Calu3 (cell line): ENCODE measurements at regions not wholly inside any gene's neighbourhood (a gene's known extent, or its start where the extent isn't known, plus 50 kb on each side); places are given as distances from the start of the nearest gene placed in this dataset.

Source experiments
- BruUV-seq: library from RNA; stranded (reverse); fragments of 400-500 nt; replicated peaks from 2 replicates; lab custom pipeline; 2021; lab: Mats Ljungman, UMichigan
- CTCF ChIA-PET: fragments of 300-600 bp; sonication (Branson Sonifier 250); formaldehyde crosslinking; loops from one replicate; lab custom pipeline; 2022; ENCODE audit warnings: antibody characterized with exemption; lab: Charles Lee
- DNase-seq: peaks from one replicate; pipeline ENCODE4 v3.0.0; 2022
- H3K27ac Mint-ChIP-seq: one replicate; pipeline ENCODE4 v1.8.0; 2022; ENCODE audit warnings: mixed read lengths; ENCODE audit not compliant: unreplicated experiment
- H3K27me3 Mint-ChIP-seq: one replicate; pipeline ENCODE4 v1.8.0; 2022; ENCODE audit warnings: mixed read lengths; ENCODE audit not compliant: unreplicated experiment
- H3K36me3 Mint-ChIP-seq: one replicate; pipeline ENCODE4 v1.8.0; 2022; ENCODE audit warnings: mild to moderate bottlenecking, moderate library complexity, mixed read lengths; ENCODE audit not compliant: insufficient read depth, unreplicated experiment
- H3K4me1 Mint-ChIP-seq: one replicate; pipeline ENCODE4 v1.8.0; 2022; ENCODE audit warnings: mild to moderate bottlenecking, low read depth, mixed read lengths; ENCODE audit not compliant: unreplicated experiment
- H3K4me3 Mint-ChIP-seq: one replicate; pipeline ENCODE4 v1.8.0; 2022; ENCODE audit warnings: mild to moderate bottlenecking, low read depth, moderate library complexity, mixed read lengths; ENCODE audit not compliant: unreplicated experiment
- H3K9me3 Mint-ChIP-seq: one replicate; pipeline ENCODE4 v1.8.0; 2022; ENCODE audit warnings: low read depth, mixed read lengths; ENCODE audit not compliant: unreplicated experiment
- intact Hi-C: fragments of 100-400 bp; cut with micrococcal nuclease; formaldehyde crosslinking; loops from one replicate; pipeline ENCODE4 v1.10.0; 2022; ENCODE audit not compliant: unreplicated experiment
- TF ChIP-seq, protein P1 (sequence below): fragments of 200-600 bp; IDR thresholded peaks from one replicate; pipeline ENCODE4 v1.8.0; 2022; ENCODE audit warnings: antibody characterized with exemption; ENCODE audit not compliant: unreplicated experiment

- no TSS peak for BruUV-seq
- no peak overlapping the region for H3K27ac Mint-ChIP-seq
- intact Hi-C loops: no loop called here
- no peak overlapping the region for H3K4me3 Mint-ChIP-seq
- CTCF ChIA-PET: no interaction called here
- TF ChIP-seq, protein P1, sequence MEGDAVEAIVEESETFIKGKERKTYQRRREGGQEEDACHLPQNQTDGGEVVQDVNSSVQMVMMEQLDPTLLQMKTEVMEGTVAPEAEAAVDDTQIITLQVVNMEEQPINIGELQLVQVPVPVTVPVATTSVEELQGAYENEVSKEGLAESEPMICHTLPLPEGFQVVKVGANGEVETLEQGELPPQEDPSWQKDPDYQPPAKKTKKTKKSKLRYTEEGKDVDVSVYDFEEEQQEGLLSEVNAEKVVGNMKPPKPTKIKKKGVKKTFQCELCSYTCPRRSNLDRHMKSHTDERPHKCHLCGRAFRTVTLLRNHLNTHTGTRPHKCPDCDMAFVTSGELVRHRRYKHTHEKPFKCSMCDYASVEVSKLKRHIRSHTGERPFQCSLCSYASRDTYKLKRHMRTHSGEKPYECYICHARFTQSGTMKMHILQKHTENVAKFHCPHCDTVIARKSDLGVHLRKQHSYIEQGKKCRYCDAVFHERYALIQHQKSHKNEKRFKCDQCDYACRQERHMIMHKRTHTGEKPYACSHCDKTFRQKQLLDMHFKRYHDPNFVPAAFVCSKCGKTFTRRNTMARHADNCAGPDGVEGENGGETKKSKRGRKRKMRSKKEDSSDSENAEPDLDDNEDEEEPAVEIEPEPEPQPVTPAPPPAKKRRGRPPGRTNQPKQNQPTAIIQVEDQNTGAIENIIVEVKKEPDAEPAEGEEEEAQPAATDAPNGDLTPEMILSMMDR: no peak
- H3K9me3 Mint-ChIP-seq: peaks cover 6% of the 10 kb centered on the region
- H3K36me3 Mint-ChIP-seq: no peaks in the 10 kb centered on the region
- no peak for DNase-seq
- H3K27me3 Mint-ChIP-seq: no peaks in the 10 kb centered on the region
- no peaks in the 10 kb centered on the region for H3K4me1 Mint-ChIP-seq
Observed at GRCh38 chr3:8254489-8254888, 247.1 kb upstream of the LMCD1 start.

DNA sequence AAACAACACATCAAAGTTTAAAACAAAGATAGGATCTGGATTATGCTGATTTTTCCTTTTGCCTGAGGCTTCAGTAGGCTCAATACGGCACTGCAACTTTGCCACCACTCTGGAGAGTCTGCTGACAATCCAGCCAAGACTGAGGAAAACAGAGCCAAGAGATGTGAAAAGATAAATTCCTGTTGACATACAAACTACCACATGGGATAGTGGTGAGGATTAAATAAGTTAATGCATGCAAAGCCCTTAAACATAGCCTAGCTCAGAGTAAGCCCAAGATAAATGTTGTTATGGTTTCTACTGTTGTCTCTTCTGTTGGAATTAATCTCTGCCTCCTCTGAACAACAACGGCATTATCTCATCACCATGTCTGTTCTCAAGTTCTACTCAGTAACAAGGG, 245.9 kb upstream of the LMCD1 start:
- no peak overlapping the region for H3K27ac Mint-ChIP-seq
- no peaks in the 10 kb centered on the region for H3K36me3 Mint-ChIP-seq
- no peaks in the 10 kb centered on the region for H3K4me1 Mint-ChIP-seq
- intact Hi-C loops: no loop called here
- H3K4me3 Mint-ChIP-seq: no peak overlapping the region
- DNase-seq: no peak
- TF ChIP-seq, protein P1: no peak
- H3K9me3 Mint-ChIP-seq: no peaks in the 10 kb centered on the region
- CTCF ChIA-PET: interaction anchor here (1.4 kb wide), 1 partner anchor 16 kb away, joined by 4 read pairs; no protein-coding TSS in a partner anchor
- no peaks in the 10 kb centered on the region for H3K27me3 Mint-ChIP-seq
- BruUV-seq: no TSS peak

GRCh38 chr3:8256441-8257071, 245.1 kb upstream of the LMCD1 start:
- H3K9me3 Mint-ChIP-seq: no peaks in the 10 kb centered on the region
- CTCF ChIA-PET: interaction anchor here (1.4 kb wide), 1 partner anchor 16 kb away, joined by 4 read pairs; no protein-coding TSS in a partner anchor
- no peaks in the 10 kb centered on the region for H3K36me3 Mint-ChIP-seq
- intact Hi-C loops: no loop called here
- no peak overlapping the region for H3K4me3 Mint-ChIP-seq
- H3K27ac Mint-ChIP-seq: no peak overlapping the region
- no TSS peak for BruUV-seq
- TF ChIP-seq, protein P1: no peak
- H3K4me1 Mint-ChIP-seq: no peaks in the 10 kb centered on the region
- H3K27me3 Mint-ChIP-seq: no peaks in the 10 kb centered on the region
- no peak for DNase-seq

GRCh38 chr3:8261018-8261417, 240.6 kb upstream of the LMCD1 start:
- H3K27me3 Mint-ChIP-seq: no peaks in the 10 kb centered on the region
- TF ChIP-seq, protein P1: no peak
- CTCF ChIA-PET: no interaction called here
- no peak for DNase-seq
- H3K4me1 Mint-ChIP-seq: no peaks in the 10 kb centered on the region
- H3K27ac Mint-ChIP-seq: no peak overlapping the region
- H3K36me3 Mint-ChIP-seq: no peaks in the 10 kb centered on the region
- intact Hi-C loops: no loop called here
- no peak overlapping the region for H3K4me3 Mint-ChIP-seq
- H3K9me3 Mint-ChIP-seq: no peaks in the 10 kb centered on the region
- no TSS peak for BruUV-seq
